ENCODE measurements at regions not wholly inside any gene's neighbourhood (a gene's known extent, or its start where the extent isn't known, plus 50 kb on each side); places are given as distances from the start of the nearest gene placed in this dataset.
"Not testable (repeated sequence)": the region's sequence is repeated elsewhere in the genome, so short reads cannot be mapped to it uniquely, and the experiment has no call there.

DNA sequence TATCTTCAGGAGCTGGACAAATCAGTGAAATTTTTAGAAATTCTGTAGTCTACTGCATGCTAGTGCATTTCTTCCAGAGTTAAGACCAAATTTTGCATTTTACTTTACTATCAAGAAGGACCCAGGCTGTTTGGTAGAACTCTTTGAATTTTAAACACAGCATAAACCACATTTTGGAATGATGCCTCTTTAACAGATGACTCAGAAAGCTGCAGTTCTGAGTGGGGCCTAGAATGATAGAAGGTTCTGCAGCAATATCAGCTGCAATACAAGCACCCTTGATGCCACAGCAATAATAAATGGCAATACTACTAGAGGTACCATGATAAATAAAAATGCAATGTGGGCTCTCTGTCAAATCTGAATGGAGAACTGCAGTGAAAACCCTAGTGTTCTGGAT lies 198.7 kb downstream of the TMA16 start:
- DNase-seq (ENCODE audit: low read depth): no peak

DNA sequence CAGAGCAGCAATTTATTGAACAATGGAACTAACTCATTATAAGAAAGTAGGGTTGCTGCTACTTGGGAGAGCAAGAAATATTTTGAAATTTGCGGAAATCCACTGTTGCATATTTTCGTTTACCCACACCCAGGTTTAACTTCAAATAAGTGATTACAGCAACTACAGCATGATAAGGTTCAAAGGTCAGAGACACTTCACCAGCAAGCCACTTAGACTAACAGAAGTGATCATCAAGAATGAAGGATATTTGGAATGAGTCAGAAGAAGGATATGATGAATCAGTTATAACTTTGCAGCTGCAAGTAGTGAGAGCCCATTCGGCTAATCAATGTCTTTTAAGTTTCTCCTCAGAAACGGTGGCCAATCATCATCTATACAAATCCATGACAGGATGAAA lies 199.3 kb downstream of the TMA16 start:
- DNase-seq (ENCODE audit: low read depth): no peak

- no peak for DNase-seq (ENCODE audit: low read depth)
These were observed 199.9 kb downstream of the TMA16 start for GRCh38 chr4:163694385-163694784.

DNA sequence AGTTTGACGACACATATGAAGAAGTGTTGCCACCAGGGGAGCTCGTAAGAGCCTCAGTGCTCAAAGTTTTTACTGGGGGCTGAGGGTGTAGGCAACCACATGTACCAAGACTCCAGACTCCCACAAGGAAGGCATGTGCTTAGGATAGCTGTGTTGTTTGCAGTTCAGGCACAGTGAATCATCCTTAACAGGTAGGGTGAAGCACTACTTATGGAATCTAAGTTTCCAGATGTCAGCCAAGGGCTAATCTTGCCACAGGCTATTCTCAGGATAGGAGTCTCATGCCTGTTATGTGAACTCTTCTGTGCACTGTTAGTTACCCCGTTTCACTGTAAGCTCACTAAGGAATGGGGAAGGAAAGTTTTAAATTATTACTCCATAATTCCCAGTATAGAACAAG lies 202.6 kb downstream of the TMA16 start:
- no peak for DNase-seq (ENCODE audit: low read depth)

DNA sequence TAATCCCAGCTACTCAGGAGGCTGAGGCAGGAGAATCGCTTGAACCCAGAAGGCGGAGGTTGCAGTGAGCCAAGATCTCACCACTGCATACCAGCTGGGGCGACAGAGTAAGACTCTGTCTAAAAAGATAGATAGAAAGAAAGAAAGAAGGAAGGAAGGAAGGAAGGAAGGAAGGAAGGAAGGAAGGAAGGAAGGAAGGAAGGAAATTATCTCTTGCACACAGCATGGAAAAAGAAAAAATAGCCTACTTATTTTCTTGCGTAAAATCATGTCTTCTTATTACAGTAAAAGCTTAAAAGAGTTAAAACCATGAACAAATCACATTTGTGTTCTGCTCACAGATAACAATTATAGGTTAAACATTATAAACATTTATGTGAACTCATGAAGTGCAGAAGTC lies 205.9 kb downstream of the TMA16 start:
- DNase-seq (ENCODE audit: low read depth): not testable (repeated sequence)

DNA sequence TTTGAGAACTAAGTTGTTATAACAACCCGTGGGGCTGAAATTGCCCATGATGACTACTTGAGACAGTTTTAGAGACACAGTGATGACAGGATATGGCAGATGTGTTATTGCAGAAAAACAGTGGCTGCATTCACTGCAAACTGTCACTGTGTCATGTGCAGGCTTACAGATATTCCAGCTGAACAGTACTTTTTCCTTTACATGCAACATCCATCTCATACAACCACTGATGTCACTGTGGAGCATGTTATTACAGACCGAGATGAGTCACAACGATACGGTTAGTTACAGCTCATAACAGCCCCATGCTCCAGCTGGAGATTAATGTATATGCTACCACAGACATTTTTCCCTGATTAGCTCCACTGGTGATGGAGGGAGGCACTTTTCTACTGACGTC lies 207.4 kb downstream of the TMA16 start:
- DNase-seq (ENCODE audit: low read depth): no peak

GRCh38 chr4:163702736-163703135 lies 208.2 kb downstream of the TMA16 start:
- no peak for DNase-seq (ENCODE audit: low read depth)

DNA sequence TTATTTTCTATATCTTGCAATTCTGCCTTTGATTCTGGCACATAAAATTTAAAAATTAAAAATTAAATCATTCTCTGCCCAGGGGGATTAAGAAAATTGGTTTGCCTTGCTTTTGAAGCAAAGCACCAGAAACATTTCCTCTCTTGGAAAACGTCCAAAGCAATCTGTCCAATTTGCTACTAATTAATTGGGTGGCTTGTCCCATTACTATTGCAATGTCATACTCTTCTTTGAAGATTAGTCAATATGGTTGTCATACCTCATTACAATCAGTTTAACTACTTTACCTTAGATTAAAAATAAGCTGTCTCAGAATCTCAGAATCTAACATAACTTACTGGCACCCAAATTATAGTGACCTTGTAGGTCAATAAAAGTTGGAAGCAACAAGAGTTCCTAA lies 208.8 kb downstream of the TMA16 start:
- DNase-seq (ENCODE audit: low read depth): no peak

DNA sequence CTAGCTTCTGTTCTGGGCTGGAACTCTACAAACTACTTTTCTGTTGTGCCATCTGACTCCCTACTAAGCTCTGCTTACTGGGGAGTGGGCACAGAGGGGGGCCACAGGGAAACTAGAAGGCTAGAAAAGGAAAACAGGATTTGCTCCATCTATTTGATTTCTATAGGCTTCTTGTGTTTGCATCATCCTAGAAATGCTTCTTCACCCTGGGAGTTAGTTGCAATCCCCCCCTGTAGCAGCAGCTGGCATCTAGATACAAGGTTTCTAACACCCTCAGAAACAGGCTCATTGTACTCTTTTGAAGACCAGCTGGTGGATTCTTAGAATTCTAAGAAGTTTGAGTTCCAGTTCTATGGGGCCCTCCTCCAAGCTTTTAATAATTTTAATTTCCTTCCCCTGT lies 213.4 kb downstream of the TMA16 start:
- DNase-seq (ENCODE audit: low read depth): no peak

- DNase-seq (ENCODE audit: low read depth): no peak
These were observed 215.1 kb downstream of the TMA16 start for GRCh38 chr4:163709601-163710000.

- DNase-seq (ENCODE audit: low read depth): no peak
These were observed 215.7 kb downstream of the TMA16 start for GRCh38 chr4:163710158-163710557.

- not testable (repeated sequence) for DNase-seq (ENCODE audit: low read depth)
These were observed 230.0 kb downstream of the TMA16 start for GRCh38 chr4:163724495-163724894.

- DNase-seq (ENCODE audit: low read depth): no peak
These were observed 232.2 kb downstream of the TMA16 start for GRCh38 chr4:163726641-163727040.

DNA sequence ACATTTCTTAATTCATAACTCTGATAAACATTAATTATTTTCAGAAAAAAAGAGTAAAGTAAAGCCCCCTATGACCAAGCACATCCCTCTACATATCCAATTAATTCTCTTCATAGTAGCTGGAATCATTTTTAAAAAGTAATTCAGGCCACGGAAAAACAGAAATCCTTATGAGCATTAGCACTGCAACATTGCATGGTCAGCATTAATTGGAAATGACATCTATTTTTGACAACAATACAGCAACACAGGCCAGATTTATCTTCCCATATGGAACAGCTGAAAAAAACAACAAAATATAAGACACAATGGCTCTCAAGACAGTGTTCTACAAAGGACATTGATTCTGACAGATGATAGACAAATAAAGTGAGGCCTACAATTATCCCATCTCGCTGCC lies 236.6 kb downstream of the TMA16 start:
- no peak for DNase-seq (ENCODE audit: low read depth)

GRCh38 chr4:163732473-163732872 lies 238.0 kb downstream of the TMA16 start:
- no peak for DNase-seq (ENCODE audit: low read depth)

DNA sequence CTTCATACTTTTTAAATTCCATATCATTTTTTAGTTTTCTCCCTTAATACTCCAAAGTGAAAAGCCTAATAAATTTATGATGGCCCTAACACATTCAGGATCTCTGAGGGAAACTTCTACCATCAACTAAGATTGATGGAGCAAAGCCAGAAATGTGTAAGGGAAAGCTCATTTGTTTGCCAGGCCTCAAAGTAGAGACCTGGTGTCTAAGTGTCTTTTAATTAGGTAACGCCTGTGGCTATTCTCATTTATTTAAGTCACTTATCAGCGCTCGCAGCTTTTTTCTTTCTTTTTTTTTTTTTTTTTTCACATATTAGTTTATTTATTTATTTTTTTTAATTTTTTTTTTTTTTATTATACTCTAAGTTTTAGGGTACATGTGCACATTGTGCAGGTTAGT lies 242.4 kb downstream of the TMA16 start:
- no peak for DNase-seq (ENCODE audit: low read depth)

GRCh38 chr4:163737846-163738245 lies 243.4 kb downstream of the TMA16 start:
- not testable (repeated sequence) for DNase-seq (ENCODE audit: low read depth)

GRCh38 chr4:163738521-163738920 lies 244.0 kb downstream of the TMA16 start:
- no peak for DNase-seq (ENCODE audit: low read depth)

GRCh38 chr4:163744861-163745260 lies 250.4 kb downstream of the TMA16 start:
- no peak for DNase-seq (ENCODE audit: low read depth)

- no peak for DNase-seq (ENCODE audit: low read depth)
These were observed 252.8 kb downstream of the TMA16 start for GRCh38 chr4:163747293-163747692.

DNA sequence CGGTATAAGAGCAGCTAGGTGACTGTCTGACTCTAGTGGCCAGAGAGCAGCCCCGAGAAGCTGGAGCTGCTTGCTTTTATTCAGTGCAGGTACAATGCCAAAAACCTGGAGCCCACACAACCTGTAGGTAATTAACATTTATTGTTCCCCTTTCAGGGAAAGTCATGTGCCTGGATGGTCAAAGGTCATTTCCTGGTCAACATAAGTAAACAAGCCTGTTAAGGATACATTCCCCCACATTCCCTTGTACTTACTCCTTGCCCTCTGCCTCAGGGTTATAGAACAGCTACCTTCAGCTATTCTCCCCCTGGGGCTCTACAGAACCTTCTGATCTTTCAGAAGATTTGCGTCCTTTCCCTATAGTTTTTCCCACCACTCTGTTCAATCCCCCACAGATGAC lies 253.4 kb downstream of the TMA16 start:
- no peak for DNase-seq (ENCODE audit: low read depth)

DNA sequence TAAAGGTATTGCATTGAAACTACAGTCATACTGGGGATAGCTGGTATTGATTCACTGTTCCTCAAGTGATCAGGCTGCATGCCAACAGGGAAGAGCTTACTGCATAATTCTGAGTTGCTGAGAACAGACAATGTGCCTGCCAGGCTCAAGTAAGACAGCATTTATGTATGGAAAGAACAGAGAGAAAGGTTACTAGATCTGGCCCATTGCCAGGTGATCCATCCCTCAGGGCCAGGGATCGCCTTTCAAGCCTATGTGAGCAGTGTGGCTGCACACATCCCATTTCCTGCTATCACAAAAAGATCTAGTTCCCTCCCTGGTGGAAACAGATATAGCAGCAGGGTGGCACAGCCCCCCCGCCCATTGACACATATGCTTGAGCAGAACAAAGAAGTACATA lies 254.0 kb downstream of the TMA16 start:
- no peak for DNase-seq (ENCODE audit: low read depth)

- DNase-seq (ENCODE audit: low read depth): no peak
These were observed 260.5 kb downstream of the TMA16 start for GRCh38 chr4:163755013-163755412.

GRCh38 chr4:163757219-163757618 lies 262.7 kb downstream of the TMA16 start:
- no peak for DNase-seq (ENCODE audit: low read depth)

- no peak for DNase-seq (ENCODE audit: low read depth)
These were observed 263.5 kb downstream of the TMA16 start for GRCh38 chr4:163758032-163758431.
